HG02981 (cell line): ENCODE measurements at regions not wholly inside any gene's neighbourhood (a gene's known extent, or its start where the extent isn't known, plus 50 kb on each side); places are given as distances from the start of the nearest gene placed in this dataset.
"Not testable (repeated sequence)": the region's sequence is repeated elsewhere in the genome, so short reads cannot be mapped to it uniquely, and the experiment has no call there.

Experiments used
- ATAC-seq: cut with Tn5 transposase; IDR thresholded peaks from one replicate; pipeline ENCODE4 v1.9.1; 2021; ENCODE audit warnings: mild to moderate bottlenecking, moderate library complexity; ENCODE audit not compliant: unreplicated experiment

- no peak for ATAC-seq
Measured at GRCh38 chr3:166556955-166557354, 719.7 kb upstream of the BCHE start.

- ATAC-seq = no peak
Measured at GRCh38 chr3:166554023-166554422, 716.8 kb upstream of the BCHE start.

GRCh38 chr3:166533740-166534139, 696.5 kb upstream of the BCHE start:
- ATAC-seq = no peak

- no peak for ATAC-seq
Measured at GRCh38 chr3:166531730-166532129, 694.5 kb upstream of the BCHE start.

GRCh38 chr3:166527325-166527724, 690.1 kb upstream of the BCHE start:
- no peak for ATAC-seq

- ATAC-seq = no peak
Measured at GRCh38 chr3:166526881-166527280, 689.7 kb upstream of the BCHE start.

- no peak for ATAC-seq
Measured at GRCh38 chr3:166522017-166522416, 684.8 kb upstream of the BCHE start.

- no peak for ATAC-seq
Measured at GRCh38 chr3:166519443-166519842, 682.2 kb upstream of the BCHE start.

GRCh38 chr3:166518040-166518439, 680.8 kb upstream of the BCHE start:
- ATAC-seq = no peak

- ATAC-seq = no peak
Measured at GRCh38 chr3:166510382-166510781, 673.2 kb upstream of the BCHE start.

- not testable (repeated sequence) for ATAC-seq
Measured at GRCh38 chr3:166500420-166500819, 663.2 kb upstream of the BCHE start.

- no peak for ATAC-seq
Measured at GRCh38 chr3:166499636-166500035, 662.4 kb upstream of the BCHE start.

GRCh38 chr3:166498446-166498845, 661.2 kb upstream of the BCHE start:
- ATAC-seq = no peak

GRCh38 chr3:166489826-166490225, 652.6 kb upstream of the BCHE start:
- no peak for ATAC-seq

GRCh38 chr3:166488977-166489672, 651.9 kb upstream of the BCHE start:
- ATAC-seq = no peak

GRCh38 chr3:166484470-166484869, 647.2 kb upstream of the BCHE start:
- ATAC-seq = no peak

- ATAC-seq = no peak
Measured at GRCh38 chr3:166481340-166481739, 644.1 kb upstream of the BCHE start.

GRCh38 chr3:166478356-166478755, 641.1 kb upstream of the BCHE start:
- no peak for ATAC-seq

- ATAC-seq = no peak
Measured at GRCh38 chr3:166473501-166473900, 636.3 kb upstream of the BCHE start.

- ATAC-seq = no peak
Measured at GRCh38 chr3:166472015-166472414, 634.8 kb upstream of the BCHE start.

- no peak for ATAC-seq
Measured at GRCh38 chr3:166471074-166471767, 634.0 kb upstream of the BCHE start.

GRCh38 chr3:166462891-166463470, 625.8 kb upstream of the BCHE start:
- ATAC-seq = no peak
